Osteoblast (primary cell): ENCODE measurements at regions not wholly inside any gene's neighbourhood (a gene's known extent, or its start where the extent isn't known, plus 50 kb on each side); places are given as distances from the start of the nearest gene placed in this dataset.
A peak's percentile ranks its signal among the peaks of the same experiment; 100 is the strongest.

ENCODE experiments used
- DNase-seq: peaks from one replicate; pipeline ENCODE4 v3.0.0; 2011; ENCODE audit warnings: low spot score, mixed read lengths; ENCODE audit not compliant: insufficient read length; ENCODE audit errors: missing footprints
- H2AFZ ChIP-seq: 2 replicates; pipeline ENCODE4 v1.6.0; 2011; ENCODE audit warnings: mild to moderate bottlenecking, low read length
- H3K27ac ChIP-seq: 2 replicates; pipeline ENCODE4 v1.5.1; 2011; ENCODE audit warnings: mild to moderate bottlenecking, low read depth, low read length, moderate library complexity
- H3K27me3 ChIP-seq: 2 replicates; pipeline ENCODE4 v1.6.0; 2012; ENCODE audit warnings: mild to moderate bottlenecking, control low read depth, inconsistent platforms, low read length, moderate library complexity; ENCODE audit not compliant: insufficient read depth
- H3K36me3 ChIP-seq: 2 replicates; pipeline ENCODE4 v1.5.1; 2011; ENCODE audit warnings: mild to moderate bottlenecking, low read length, control low read depth, moderate library complexity; ENCODE audit not compliant: insufficient read depth
- H3K4me1 ChIP-seq: 2 replicates; pipeline ENCODE4 v1.5.1; 2011; ENCODE audit warnings: mild to moderate bottlenecking, low read length, control low read depth, moderate library complexity; ENCODE audit not compliant: insufficient read depth
- H3K4me2 ChIP-seq: 2 replicates; pipeline ENCODE4 v1.6.0; 2011; ENCODE audit warnings: mild to moderate bottlenecking, low read length; ENCODE audit not compliant: insufficient read depth
- H3K4me3 ChIP-seq: fragments of 200-600 bp; sonication (generic); 3 replicates; pipeline ENCODE4 v1.5.1; 2012; ENCODE audit warnings: mild to moderate bottlenecking, low read length, inconsistent platforms; ENCODE audit not compliant: insufficient read depth
- H3K79me2 ChIP-seq: 2 replicates; pipeline ENCODE4 v1.6.0; 2012; ENCODE audit warnings: mild to moderate bottlenecking, low read length, control low read depth, inconsistent platforms; ENCODE audit not compliant: insufficient read depth
- H3K9me3 ChIP-seq: 2 replicates; pipeline ENCODE4 v1.5.1; 2011; ENCODE audit warnings: low read depth, low read length, control low read depth
- H4K20me1 ChIP-seq: 2 replicates; pipeline ENCODE4 v1.6.0; 2012; ENCODE audit warnings: mild to moderate bottlenecking, low read length, control low read depth; ENCODE audit not compliant: insufficient read depth
- CTCF ChIP-seq: IDR thresholded peaks from 2 replicates; pipeline ENCODE4 v1.5.1; 2011; ENCODE audit warnings: mild to moderate bottlenecking, low read depth, low read length, moderate library complexity; ENCODE audit errors: extremely low read depth

GRCh38 chr2:213216461-213216860 is 65.0 kb upstream of the IKZF2 start:
- DNase-seq = peak; percentile 34
- no peaks in the 10 kb centered on the region for H3K36me3 ChIP-seq
- peaks cover 7% of the 10 kb centered on the region for H3K4me1 ChIP-seq
- peak overlapping the region; percentile 46 for H2AFZ ChIP-seq
- peak overlapping the region; percentile 57 for H3K4me2 ChIP-seq
- H3K27me3 ChIP-seq = no peaks in the 10 kb centered on the region
- H3K79me2 ChIP-seq = no peaks in the 10 kb centered on the region
- no peaks in the 10 kb centered on the region for H3K9me3 ChIP-seq
- no peak for TF ChIP-seq CTCF
- peak overlapping the region; percentile 61 for H3K27ac ChIP-seq
- no peak overlapping the region for H3K4me3 ChIP-seq
- no peaks in the 10 kb centered on the region for H4K20me1 ChIP-seq

GRCh38 chr2:213219816-213220215 is 64.4 kb upstream of the SPAG16 start:
- Histone ChIP-seq H3K27me3 (no peaks in the 10 kb centered on the region), H2AFZ (no peak overlapping the region), H3K36me3 (no peaks in the 10 kb centered on the region), H4K20me1 (no peaks in the 10 kb centered on the region), H3K9me3 (no peaks in the 10 kb centered on the region), H3K4me3 (no peak overlapping the region), H3K4me1 (peaks cover 7% of the 10 kb centered on the region), H3K4me2 (no peak overlapping the region), H3K27ac (no peak overlapping the region), H3K79me2 (no peaks in the 10 kb centered on the region)
- no peak for TF ChIP-seq CTCF
- peak; percentile 43 for DNase-seq

GRCh38 chr2:213220967-213221603 is 63.2 kb upstream of the SPAG16 start:
- no peaks in the 10 kb centered on the region for H3K9me3 ChIP-seq
- no peak overlapping the region for H3K27ac ChIP-seq
- H3K4me3 ChIP-seq = no peak overlapping the region
- peaks cover 2% of the 10 kb centered on the region for H3K4me1 ChIP-seq
- no peak overlapping the region for H3K4me2 ChIP-seq
- no peak for DNase-seq
- H3K36me3 ChIP-seq = no peaks in the 10 kb centered on the region
- TF ChIP-seq CTCF = no peak
- H3K27me3 ChIP-seq = no peaks in the 10 kb centered on the region
- H4K20me1 ChIP-seq = no peaks in the 10 kb centered on the region
- no peak overlapping the region for H2AFZ ChIP-seq
- no peaks in the 10 kb centered on the region for H3K79me2 ChIP-seq

GRCh38 chr2:213221957-213222356 is 62.3 kb upstream of the SPAG16 start:
- no peaks in the 10 kb centered on the region for H3K9me3 ChIP-seq
- H3K4me3 ChIP-seq = no peak overlapping the region
- no peak for TF ChIP-seq CTCF
- no peak overlapping the region for H3K27ac ChIP-seq
- no peaks in the 10 kb centered on the region for H3K27me3 ChIP-seq
- H3K4me1 ChIP-seq = no peaks in the 10 kb centered on the region
- H3K79me2 ChIP-seq = no peaks in the 10 kb centered on the region
- H3K4me2 ChIP-seq = no peak overlapping the region
- DNase-seq = no peak
- H2AFZ ChIP-seq = no peak overlapping the region
- H4K20me1 ChIP-seq = no peaks in the 10 kb centered on the region
- H3K36me3 ChIP-seq = no peaks in the 10 kb centered on the region
